Central memory CD8-positive, alpha-beta T cell (primary cell): ENCODE measurements at regions not wholly inside any gene's neighbourhood (a gene's known extent, or its start where the extent isn't known, plus 50 kb on each side); places are given as distances from the start of the nearest gene placed in this dataset.

Source experiments
- ATAC-seq: fragments of 150-1000 bp; cut with Tn5 transposase; replicated peaks from 2 replicates; pipeline ENCODE4 v1.10.0; 2022; ENCODE audit warnings: mild to moderate bottlenecking, moderate FRiP score, moderate number of reproducible peaks; ENCODE audit not compliant: poor library complexity, severe bottlenecking; ENCODE audit errors: extremely low read depth
- DNase-seq, 2 donors: peaks; one replicate each; pipeline ENCODE4 v3.0.0; 2021; ENCODE audit warnings: low spot score in 2 of 2
- H3K27ac Mint-ChIP-seq: one replicate; pipeline ENCODE4 v1.8.0; 2022; ENCODE audit warnings: low read depth, mild to moderate bottlenecking, moderate library complexity, mixed read lengths
- H3K27me3 Mint-ChIP-seq: one replicate; pipeline ENCODE4 v1.8.0; 2022; ENCODE audit warnings: mixed read lengths
- H3K36me3 Mint-ChIP-seq: one replicate; pipeline ENCODE4 v1.8.0; 2022; ENCODE audit warnings: mild to moderate bottlenecking, moderate library complexity, mixed read lengths; ENCODE audit not compliant: insufficient read depth
- H3K4me1 Mint-ChIP-seq: one replicate; pipeline ENCODE4 v1.8.0; 2022; ENCODE audit warnings: mixed read lengths
- H3K4me3 Mint-ChIP-seq: one replicate; pipeline ENCODE4 v1.8.0; 2022; ENCODE audit warnings: mild to moderate bottlenecking, moderate library complexity, mixed read lengths
- H3K9me3 Mint-ChIP-seq: one replicate; pipeline ENCODE4 v1.8.0; 2022; ENCODE audit warnings: mixed read lengths

DNA sequence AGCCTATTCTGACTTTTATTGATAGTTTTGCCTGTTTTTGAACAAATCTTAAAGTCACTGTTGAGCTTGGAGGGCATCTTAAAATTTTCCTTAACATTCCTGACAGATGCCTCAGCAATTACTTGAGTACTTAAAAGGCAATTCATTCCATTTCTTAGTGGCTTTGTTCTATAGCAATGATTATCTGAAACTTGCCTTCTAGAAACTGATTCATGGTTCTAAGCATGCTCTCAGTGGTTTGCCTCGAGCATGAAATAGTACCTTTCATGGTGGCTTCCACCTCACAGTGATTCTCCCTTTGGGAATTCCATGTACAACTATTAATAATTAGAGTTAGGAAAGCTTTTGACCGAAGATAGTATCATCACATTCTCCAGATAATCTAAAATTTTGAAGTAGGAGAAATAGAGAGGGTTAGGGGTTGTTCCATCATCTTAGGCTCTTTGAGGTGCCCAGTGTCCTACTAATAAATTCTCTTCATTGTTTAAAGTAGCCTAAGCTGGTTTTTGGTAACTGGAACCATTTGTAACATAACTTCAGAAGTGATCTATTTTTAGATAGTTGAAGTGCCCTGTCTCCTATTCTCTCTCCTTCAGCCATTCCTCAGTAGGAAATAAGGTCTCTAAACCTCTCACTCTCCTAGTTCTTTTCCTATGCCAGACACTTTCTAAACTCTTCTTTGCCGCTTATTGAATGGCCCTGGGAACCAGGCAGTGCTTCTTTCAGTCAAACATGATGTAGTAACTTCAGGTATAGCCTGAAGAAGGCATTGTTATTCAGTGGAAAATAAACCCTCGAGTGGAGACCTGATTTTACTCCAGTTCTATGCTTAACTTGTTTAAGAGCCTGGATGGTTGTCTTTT, 156.1 kb downstream of the HAUS1 start:
- no peak for DNase-seq
- Mint-ChIP-seq H3K27ac (peak overlapping the region; percentile 19), H3K4me3 (no peak overlapping the region), H3K27me3 (no peaks in the 10 kb centered on the region), H3K36me3 (peaks cover 30% of the 10 kb centered on the region), H3K4me1 (peaks cover 48% of the 10 kb centered on the region), H3K9me3 (no peaks in the 10 kb centered on the region)
- no peak for ATAC-seq

DNA sequence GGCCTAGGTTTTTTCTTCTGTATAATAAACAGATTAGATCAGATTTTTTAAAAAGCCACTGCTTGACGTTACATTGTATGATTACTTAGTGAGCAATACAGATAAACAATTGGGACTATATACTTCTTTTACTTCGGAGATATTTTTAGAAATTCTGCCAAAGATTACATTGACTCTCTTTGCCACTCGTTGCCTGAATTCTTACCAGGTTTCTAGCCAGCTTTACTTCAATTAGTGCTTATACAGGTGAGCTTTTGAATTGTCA, 156.6 kb downstream of the HAUS1 start:
- Mint-ChIP-seq H3K4me1 (peaks cover 48% of the 10 kb centered on the region), H3K27ac (peak overlapping the region; percentile 19), H3K9me3 (no peaks in the 10 kb centered on the region), H3K4me3 (no peak overlapping the region), H3K27me3 (no peaks in the 10 kb centered on the region), H3K36me3 (peaks cover 31% of the 10 kb centered on the region)
- DNase-seq (no peak), ATAC-seq (no peak)

DNA sequence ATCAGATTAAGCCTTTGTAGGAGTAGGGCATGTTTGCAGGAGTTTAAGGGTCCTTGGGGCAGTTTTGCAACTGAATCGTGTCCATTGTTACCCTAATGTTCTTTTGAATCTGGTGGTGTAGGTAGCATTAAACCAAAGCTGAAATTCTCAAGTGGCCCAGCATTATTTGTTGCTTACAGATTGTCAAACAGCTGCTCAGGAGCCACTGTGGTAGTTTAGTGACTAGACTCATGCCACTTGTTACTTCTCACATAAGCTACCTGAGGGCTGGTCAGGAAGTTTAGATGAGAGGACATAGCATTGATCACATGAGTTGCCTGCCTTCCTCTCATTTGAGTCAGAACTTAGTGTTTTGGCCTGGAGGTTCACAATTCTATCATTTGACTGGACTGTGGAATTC, 157.6 kb downstream of the HAUS1 start:
- peaks cover 46% of the 10 kb centered on the region for H3K4me1 Mint-ChIP-seq
- ATAC-seq = no peak
- peaks cover 28% of the 10 kb centered on the region for H3K36me3 Mint-ChIP-seq
- H3K27me3 Mint-ChIP-seq = no peaks in the 10 kb centered on the region
- DNase-seq = no peak
- no peak overlapping the region for H3K27ac Mint-ChIP-seq
- H3K9me3 Mint-ChIP-seq = no peaks in the 10 kb centered on the region
- H3K4me3 Mint-ChIP-seq = no peak overlapping the region

DNA sequence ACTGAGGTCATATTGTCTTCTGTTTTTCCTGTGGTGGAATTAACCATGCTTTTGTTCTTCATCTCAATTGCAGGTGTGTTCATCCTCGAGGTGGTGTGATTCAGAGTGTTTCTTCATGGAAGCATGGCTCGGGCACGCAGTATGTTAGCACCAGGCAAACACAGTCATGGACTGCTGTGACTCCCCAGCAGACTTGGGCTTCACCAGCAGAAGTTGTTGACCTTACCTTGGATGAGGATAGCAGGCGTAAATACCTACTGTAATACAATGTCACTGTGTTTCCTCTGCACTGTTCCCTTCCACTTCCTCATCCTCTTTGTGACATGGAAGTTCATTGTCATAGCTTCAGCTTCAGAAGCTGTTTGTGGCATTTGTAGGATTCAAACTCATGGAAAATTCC, 158.7 kb downstream of the HAUS1 start:
- ATAC-seq = no peak
- no peaks in the 10 kb centered on the region for H3K27me3 Mint-ChIP-seq
- H3K4me1 Mint-ChIP-seq = peaks cover 36% of the 10 kb centered on the region
- DNase-seq = no peak
- H3K27ac Mint-ChIP-seq = no peak overlapping the region
- no peak overlapping the region for H3K4me3 Mint-ChIP-seq
- H3K9me3 Mint-ChIP-seq = no peaks in the 10 kb centered on the region
- peaks cover 27% of the 10 kb centered on the region for H3K36me3 Mint-ChIP-seq

DNA sequence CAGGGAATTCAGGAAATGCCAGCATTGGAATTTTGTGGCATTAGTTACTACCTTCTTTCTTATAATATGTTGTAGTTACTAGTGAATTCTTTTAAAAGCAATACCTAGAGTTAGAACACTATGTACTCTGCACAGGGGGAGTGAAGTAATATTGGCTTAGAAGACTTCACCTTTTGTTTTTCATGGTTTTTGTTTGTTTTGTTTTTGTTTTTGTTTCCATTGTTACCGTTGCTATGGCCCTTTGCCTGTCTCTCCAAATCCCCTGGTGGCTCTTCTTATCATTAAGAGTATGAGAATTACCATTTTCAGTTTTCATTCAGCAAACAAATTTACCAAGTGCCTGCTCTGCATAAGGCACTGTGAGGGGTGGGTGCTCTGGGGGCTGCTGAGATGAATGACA, 160.1 kb downstream of the HAUS1 start:
- Mint-ChIP-seq H3K9me3 (no peaks in the 10 kb centered on the region), H3K4me1 (peaks cover 35% of the 10 kb centered on the region), H3K36me3 (peaks cover 33% of the 10 kb centered on the region), H3K27ac (peak overlapping the region; percentile 70), H3K27me3 (no peaks in the 10 kb centered on the region), H3K4me3 (no peak overlapping the region)
- ATAC-seq (peak; percentile 49), DNase-seq (no peak)

DNA sequence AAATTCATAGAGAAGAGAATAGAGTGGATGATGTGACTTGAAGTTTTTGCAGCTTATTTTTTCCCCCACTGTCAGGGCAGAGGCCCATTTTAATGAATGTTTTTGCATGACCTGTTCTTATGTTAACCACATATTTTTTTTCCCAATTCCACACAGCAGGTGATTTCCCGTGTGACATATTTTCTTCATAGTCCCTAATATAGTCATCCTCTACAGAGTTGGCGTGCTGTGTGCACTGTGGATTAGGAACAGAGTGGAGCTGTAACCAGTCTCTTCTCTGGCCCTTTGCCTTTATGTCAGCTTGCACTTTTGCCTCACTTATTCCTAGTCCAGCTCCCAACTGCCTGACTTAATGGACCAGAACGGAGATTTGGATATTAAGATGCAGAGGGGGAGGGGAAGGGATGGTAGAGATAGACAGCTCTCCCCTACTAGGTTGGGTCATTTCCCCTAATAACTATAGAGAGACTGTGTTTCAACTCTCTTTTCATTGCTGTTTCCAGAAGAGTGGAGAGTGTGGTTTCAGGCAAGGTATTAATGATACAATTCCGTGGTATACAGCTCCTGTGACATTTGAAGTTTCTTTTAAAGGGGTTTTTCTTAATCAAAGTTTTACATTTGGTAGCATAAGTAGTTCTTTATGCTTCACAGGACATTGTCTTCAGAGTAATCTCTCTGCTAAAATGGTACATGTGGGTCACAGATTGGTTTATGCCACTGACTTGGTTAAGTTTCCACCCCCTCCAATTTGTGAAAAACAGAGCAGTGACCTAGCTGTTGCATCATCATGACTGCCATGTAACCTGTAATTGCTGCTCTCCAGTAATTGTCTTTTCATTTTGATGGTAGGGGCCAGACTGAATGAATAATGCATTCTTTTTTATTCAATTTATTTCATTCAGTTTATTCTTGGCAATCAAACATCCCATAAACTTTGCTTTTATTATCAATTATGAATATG, 161.3 kb downstream of the HAUS1 start:
- H3K36me3 Mint-ChIP-seq = peaks cover 31% of the 10 kb centered on the region
- no peak overlapping the region for H3K27ac Mint-ChIP-seq
- ATAC-seq (no peak), DNase-seq (no peak)
- H3K4me1 Mint-ChIP-seq = peaks cover 23% of the 10 kb centered on the region
- no peaks in the 10 kb centered on the region for H3K27me3 Mint-ChIP-seq
- no peak overlapping the region for H3K4me3 Mint-ChIP-seq
- no peaks in the 10 kb centered on the region for H3K9me3 Mint-ChIP-seq

DNA sequence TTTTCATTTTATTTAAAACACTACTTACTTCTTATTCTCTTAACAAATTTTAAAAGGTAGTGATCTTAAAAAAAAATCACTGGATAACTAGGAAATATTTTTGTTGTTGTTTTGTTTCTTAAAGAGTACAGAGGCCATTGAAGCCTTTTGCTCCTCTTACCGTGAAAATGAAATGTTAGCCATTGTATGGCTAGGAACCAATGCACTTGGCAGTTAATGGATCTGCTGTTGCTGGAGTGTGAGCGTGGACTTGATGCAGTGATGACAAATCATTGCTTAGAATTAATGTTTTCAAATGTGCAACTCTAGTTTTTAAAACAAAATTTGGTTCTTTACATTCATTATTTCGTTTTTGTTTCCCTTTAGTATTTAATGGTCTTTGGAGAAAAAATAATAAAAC, 162.3 kb downstream of the HAUS1 start:
- no peak overlapping the region for H3K27ac Mint-ChIP-seq

DNA sequence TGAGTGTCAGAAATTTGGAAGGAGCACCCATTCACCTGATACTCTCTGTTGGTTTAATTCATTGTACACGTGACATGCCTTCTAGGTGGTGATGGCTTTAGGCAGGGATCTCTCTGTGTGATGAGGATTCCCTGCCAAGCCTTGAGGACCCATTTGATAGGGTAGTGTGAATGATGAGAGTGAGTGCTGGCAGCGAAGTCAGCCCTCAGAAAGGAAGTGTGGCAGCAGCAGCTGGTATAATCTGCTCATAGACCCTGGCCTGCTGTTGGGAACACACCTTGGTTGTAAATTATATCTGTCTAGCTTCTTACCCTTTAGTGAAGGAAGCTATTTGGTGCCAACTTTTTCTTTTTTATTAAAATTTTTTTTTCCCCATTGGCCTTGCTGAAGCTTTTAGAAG, 164.5 kb downstream of the HAUS1 start:
- no peaks in the 10 kb centered on the region for H3K9me3 Mint-ChIP-seq
- no peak overlapping the region for H3K4me3 Mint-ChIP-seq
- ATAC-seq = no peak
- H3K36me3 Mint-ChIP-seq = peaks cover 28% of the 10 kb centered on the region
- no peak overlapping the region for H3K27ac Mint-ChIP-seq
- H3K27me3 Mint-ChIP-seq = no peaks in the 10 kb centered on the region
- H3K4me1 Mint-ChIP-seq = peaks cover 19% of the 10 kb centered on the region
- no peak for DNase-seq

More for the DNA sequence above, 162.3 kb downstream of the HAUS1 start:
- Mint-ChIP-seq H3K9me3 (no peaks in the 10 kb centered on the region), H3K27me3 (no peaks in the 10 kb centered on the region), H3K4me1 (peaks cover 19% of the 10 kb centered on the region), H3K4me3 (no peak overlapping the region), H3K36me3 (peaks cover 31% of the 10 kb centered on the region)
- ATAC-seq = no peak
- DNase-seq = no peak

DNA sequence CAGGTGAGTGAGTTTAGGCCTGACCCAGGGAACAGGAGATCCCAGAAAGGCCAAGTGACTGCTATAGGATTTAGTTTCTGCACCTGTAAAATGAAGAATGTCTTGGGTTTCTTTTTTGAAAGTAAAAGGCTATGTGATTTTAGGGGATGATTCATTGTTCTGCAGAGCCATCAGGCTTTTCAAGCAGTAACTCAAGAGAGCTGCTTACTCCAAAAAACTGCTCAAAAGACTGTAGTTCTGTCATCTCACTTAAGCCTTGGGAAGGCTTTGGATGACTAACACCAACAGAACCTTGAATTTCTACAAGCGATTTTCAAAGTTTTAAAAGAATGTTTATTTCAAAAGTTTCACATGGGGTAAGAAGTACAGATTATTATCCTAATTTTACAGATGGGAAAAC, 165.1 kb downstream of the HAUS1 start:
- no peak overlapping the region for H3K27ac Mint-ChIP-seq
- H3K27me3 Mint-ChIP-seq = no peaks in the 10 kb centered on the region
- peaks cover 13% of the 10 kb centered on the region for H3K4me1 Mint-ChIP-seq
- DNase-seq = no peak
- peaks cover 21% of the 10 kb centered on the region for H3K36me3 Mint-ChIP-seq
- no peak overlapping the region for H3K4me3 Mint-ChIP-seq
- no peak for ATAC-seq
- H3K9me3 Mint-ChIP-seq = no peaks in the 10 kb centered on the region

DNA sequence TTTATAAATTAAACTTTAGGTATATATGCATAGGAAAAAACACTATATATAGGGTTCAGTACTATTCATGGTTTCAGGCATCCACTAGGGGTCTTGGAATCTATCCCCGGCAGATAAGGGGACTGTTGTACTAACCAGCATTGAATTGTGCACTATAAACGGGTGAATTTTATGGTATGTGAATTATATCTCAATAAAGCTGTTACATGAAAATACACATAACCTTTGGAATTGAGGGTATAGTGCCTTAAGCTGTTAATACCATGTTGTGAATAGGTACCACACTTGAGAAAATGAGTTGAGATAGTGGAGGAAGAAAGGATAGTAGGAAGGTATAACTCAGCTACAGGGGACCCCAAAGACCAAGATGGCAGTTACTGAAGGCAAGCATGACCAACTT, 167.3 kb downstream of the HAUS1 start:
- H3K4me1 Mint-ChIP-seq = peaks cover 8% of the 10 kb centered on the region
- no peaks in the 10 kb centered on the region for H3K27me3 Mint-ChIP-seq
- no peaks in the 10 kb centered on the region for H3K9me3 Mint-ChIP-seq
- H3K27ac Mint-ChIP-seq = no peak overlapping the region
- ATAC-seq (no peak), DNase-seq (no peak)
- no peak overlapping the region for H3K4me3 Mint-ChIP-seq
- H3K36me3 Mint-ChIP-seq = peaks cover 11% of the 10 kb centered on the region

DNA sequence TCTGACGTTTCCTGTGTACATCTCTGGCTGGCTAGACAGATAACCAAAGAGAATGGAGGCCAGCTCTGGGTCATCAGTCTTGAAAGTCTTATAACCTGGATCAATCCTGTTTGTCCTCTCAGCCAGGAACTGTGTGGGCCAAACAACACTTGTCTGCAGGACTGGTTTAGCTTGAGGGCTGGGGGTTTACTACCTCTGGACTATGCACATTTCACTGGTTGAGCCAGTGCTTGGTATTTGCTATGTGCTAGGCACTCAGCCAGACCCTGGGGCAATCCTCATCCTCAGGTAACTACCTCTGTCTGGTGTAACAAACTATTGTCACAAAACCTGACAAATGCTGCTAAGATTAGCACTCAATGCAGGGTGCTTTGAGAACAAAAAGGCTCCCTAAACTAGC, 169.7 kb downstream of the HAUS1 start:
- peaks cover 11% of the 10 kb centered on the region for H3K4me1 Mint-ChIP-seq
- ATAC-seq (no peak), DNase-seq (no peak)
- H3K4me3 Mint-ChIP-seq = no peak overlapping the region
- peaks cover 3% of the 10 kb centered on the region for H3K36me3 Mint-ChIP-seq
- no peaks in the 10 kb centered on the region for H3K9me3 Mint-ChIP-seq
- no peak overlapping the region for H3K27ac Mint-ChIP-seq
- H3K27me3 Mint-ChIP-seq = no peaks in the 10 kb centered on the region

DNA sequence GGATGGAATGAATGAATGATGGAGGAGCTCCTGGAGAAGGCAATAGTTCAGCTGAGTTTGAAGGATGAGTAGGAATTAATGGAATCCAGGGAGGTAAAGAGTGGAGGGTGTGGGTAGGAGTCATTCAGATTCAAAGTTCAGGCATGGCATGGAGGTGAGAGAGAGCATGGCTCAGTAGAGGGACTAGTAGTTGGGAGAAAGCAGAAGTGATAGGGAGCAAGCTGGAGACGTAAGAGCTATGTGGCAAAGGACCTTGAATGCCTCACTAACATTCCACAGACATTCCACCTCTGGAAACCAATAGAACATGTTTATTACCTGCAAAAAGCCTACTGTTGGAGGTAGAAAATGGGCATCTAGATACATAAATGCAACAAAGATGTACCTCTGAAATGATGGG, 170.1 kb downstream of the HAUS1 start:
- H3K36me3 Mint-ChIP-seq = peaks cover 2% of the 10 kb centered on the region
- no peak overlapping the region for H3K4me3 Mint-ChIP-seq
- peaks cover 11% of the 10 kb centered on the region for H3K4me1 Mint-ChIP-seq
- H3K9me3 Mint-ChIP-seq = no peaks in the 10 kb centered on the region
- no peak for DNase-seq
- no peaks in the 10 kb centered on the region for H3K27me3 Mint-ChIP-seq
- ATAC-seq = no peak
- H3K27ac Mint-ChIP-seq = no peak overlapping the region

DNA sequence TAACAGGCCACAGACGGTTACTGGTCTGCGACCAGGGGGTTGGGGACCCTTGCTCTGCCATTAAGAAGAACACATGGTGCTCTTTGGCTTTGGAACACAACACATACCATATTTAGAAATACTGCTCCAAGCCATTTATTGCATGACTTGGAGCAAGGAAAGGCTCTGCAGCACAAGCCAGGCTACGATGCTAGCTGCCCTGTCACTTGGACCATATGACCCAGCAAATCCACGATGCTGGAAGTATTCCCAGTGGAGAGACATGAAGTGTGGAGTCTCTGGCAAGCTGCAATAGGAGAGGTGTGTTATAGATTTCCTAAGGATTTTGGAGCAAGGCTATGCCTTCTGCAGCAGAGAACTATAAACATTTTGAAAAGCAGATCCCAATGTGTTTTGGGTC, 171.2 kb downstream of the HAUS1 start:
- Mint-ChIP-seq H3K27ac (no peak overlapping the region), H3K4me3 (no peak overlapping the region), H3K36me3 (no peaks in the 10 kb centered on the region), H3K9me3 (no peaks in the 10 kb centered on the region), H3K27me3 (no peaks in the 10 kb centered on the region), H3K4me1 (peaks cover 11% of the 10 kb centered on the region)
- no peak for DNase-seq
- ATAC-seq = no peak
